ENCODE measurements at regions not wholly inside any gene's neighbourhood (a gene's known extent, or its start where the extent isn't known, plus 50 kb on each side); places are given as distances from the start of the nearest gene placed in this dataset.

- no peak for DNase-seq (ENCODE audit: low read depth)
Observed at GRCh38 chr14:98297567-98297966, 974.4 kb downstream of the BCL11B start.

- no peak for DNase-seq (ENCODE audit: low read depth)
Observed at GRCh38 chr14:98298481-98299244, 973.3 kb downstream of the BCL11B start.

GRCh38 chr14:98301681-98302080 is 970.3 kb downstream of the BCL11B start:
- no peak for DNase-seq (ENCODE audit: low read depth)

- no peak for DNase-seq (ENCODE audit: low read depth)
Observed at GRCh38 chr14:98304574-98304973, 967.4 kb downstream of the BCL11B start.

GRCh38 chr14:98309591-98309990 is 962.4 kb downstream of the BCL11B start:
- DNase-seq (ENCODE audit: low read depth): no peak

- DNase-seq (ENCODE audit: low read depth): no peak
Observed at GRCh38 chr14:98312006-98312405, 960.0 kb downstream of the BCL11B start.

GRCh38 chr14:98321841-98322240 is 950.2 kb downstream of the BCL11B start:
- DNase-seq (ENCODE audit: low read depth): no peak

- no peak for DNase-seq (ENCODE audit: low read depth)
Observed at GRCh38 chr14:98323836-98324235, 948.2 kb downstream of the BCL11B start.

GRCh38 chr14:98325761-98326160 is 946.2 kb downstream of the BCL11B start:
- DNase-seq (ENCODE audit: low read depth): no peak

- DNase-seq (ENCODE audit: low read depth): no peak
Observed at GRCh38 chr14:98328496-98328895, 943.5 kb downstream of the BCL11B start.

GRCh38 chr14:98334186-98334585 is 937.8 kb downstream of the BCL11B start:
- no peak for DNase-seq (ENCODE audit: low read depth)

GRCh38 chr14:98341211-98341610 is 930.8 kb downstream of the BCL11B start:
- DNase-seq (ENCODE audit: low read depth): no peak

- DNase-seq (ENCODE audit: low read depth): no peak
Observed at GRCh38 chr14:98345161-98345560, 926.8 kb downstream of the BCL11B start.

GRCh38 chr14:98347686-98348085 is 924.3 kb downstream of the BCL11B start:
- DNase-seq (ENCODE audit: low read depth): no peak

GRCh38 chr14:98348505-98348904 is 923.5 kb downstream of the BCL11B start:
- DNase-seq (ENCODE audit: low read depth): no peak

GRCh38 chr14:98350213-98350612 is 921.8 kb downstream of the BCL11B start:
- DNase-seq (ENCODE audit: low read depth): no peak

GRCh38 chr14:98364961-98365360 is 907.0 kb downstream of the BCL11B start:
- no peak for DNase-seq (ENCODE audit: low read depth)

- no peak for DNase-seq (ENCODE audit: low read depth)
Observed at GRCh38 chr14:98366429-98366828, 905.6 kb downstream of the BCL11B start.

- no peak for DNase-seq (ENCODE audit: low read depth)
Observed at GRCh38 chr14:98368221-98368620, 903.8 kb downstream of the BCL11B start.

GRCh38 chr14:98368916-98369315 is 903.1 kb downstream of the BCL11B start:
- DNase-seq (ENCODE audit: low read depth): no peak

- DNase-seq (ENCODE audit: low read depth): no peak
Observed at GRCh38 chr14:98369344-98369743, 902.7 kb downstream of the BCL11B start.

GRCh38 chr14:98370352-98370751 is 901.6 kb downstream of the BCL11B start:
- DNase-seq (ENCODE audit: low read depth): no peak

GRCh38 chr14:98371141-98371540 is 900.9 kb downstream of the BCL11B start:
- no peak for DNase-seq (ENCODE audit: low read depth)

GRCh38 chr14:98374136-98374535 is 897.9 kb downstream of the BCL11B start:
- no peak for DNase-seq (ENCODE audit: low read depth)
